Stomach (tissue), 8 donors: ENCODE measurements at regions not wholly inside any gene's neighbourhood (a gene's known extent, or its start where the extent isn't known, plus 50 kb on each side); places are given as distances from the start of the nearest gene placed in this dataset.

Experiments used
- DNase-seq, 2 donors: peaks; one replicate each; pipeline versions ENCODE4 v3.0.0 to v3.0.0-alpha.2; 2013 to 2019
- H3K27ac ChIP-seq, 5 donors: fragments of 200-600 bp in 4 of 5; sonication (generic) in 4 of 5; one replicate each; pipeline ENCODE4 v1.5.1; 2013 to 2019; ENCODE audit warnings: mild to moderate bottlenecking in 1 of 5, moderate library complexity in 1 of 5
- H3K27me3 ChIP-seq, 3 donors: fragments of 200-600 bp; sonication (generic); one replicate each; pipeline ENCODE4 v1.5.1; 2017 to 2019; ENCODE audit warnings: mixed run types in 1 of 3
- H3K36me3 ChIP-seq, 4 donors: fragments of 200-600 bp; sonication (generic); 1 replicate in 3 of 4; 2 replicates in 1 of 4; pipeline ENCODE4 v1.5.1; 2016 to 2019
- H3K4me1 ChIP-seq, 4 donors: fragments of 200-600 bp; sonication (generic); one replicate each; pipeline ENCODE4 v1.5.1; 2016 to 2019
- H3K4me3 ChIP-seq, 4 donors: fragments of 200-600 bp; sonication (generic) in 3 of 4; one replicate each; pipeline ENCODE4 v1.5.1; 2016 to 2019; ENCODE audit warnings: mild to moderate bottlenecking in 1 of 4
- H3K9me3 ChIP-seq, 4 donors: fragments of 200-600 bp; sonication (generic); one replicate each; pipeline ENCODE4 v1.5.1; 2016 to 2019
- EP300 ChIP-seq: sonication (generic); formaldehyde crosslinking; IDR thresholded peaks from one replicate; pipeline ENCODE4 v1.6.1; 2017; ENCODE audit warnings: antibody characterized with exemption
- POLR2A ChIP-seq, 4 donors: fragments of 450-650 bp; IDR thresholded peaks; one replicate each; pipeline ENCODE4 v1.6.1; 2016; ENCODE audit warnings: antibody characterized with exemption in 4 of 4, control low read depth in 2 of 4, mild to moderate bottlenecking in 1 of 4, moderate library complexity in 1 of 4
- POLR2AphosphoS5 ChIP-seq, 3 donors: sonication (generic); formaldehyde crosslinking; IDR thresholded peaks; one replicate each; pipeline ENCODE4 v1.6.1; 2016; ENCODE audit warnings: antibody characterized with exemption in 3 of 3
- WGBS, 5 donors: extraction: QIAGEN DNeasy Blood & Tissue Kit in 3 of 5; methylation state at CpG; one replicate each; pipeline versions ENCODE4 v1.1.5 to v1.1.7; 2013 to 2018; 5-methylcytosine and 5-hydroxymethylcytosine counted together
- intact Hi-C: fragments of 100-400 bp; cut with DNase I; formaldehyde crosslinking; loops from one replicate; pipeline ENCODE4 v1.15.1; 2023; ENCODE audit warnings: low total_unique reads
- TF ChIP-seq, protein P1 (sequence below), 7 experiments: fragments of 450-650 bp in 4 of 7; fragments of 200-600 bp in 3 of 7; sonication (generic) in 3 of 7; IDR thresholded peaks; one replicate each; pipeline ENCODE4 v1.5.1; 2016 to 2019; ENCODE audit warnings: antibody characterized with exemption in 7 of 7, control low read depth in 2 of 7, mild to moderate bottlenecking in 1 of 7
- donor health status: healthy with polysubstance abuse.
- donor health status: Bipolar disorder and iron deficiency.
- donor health status: healthy.

DNA sequence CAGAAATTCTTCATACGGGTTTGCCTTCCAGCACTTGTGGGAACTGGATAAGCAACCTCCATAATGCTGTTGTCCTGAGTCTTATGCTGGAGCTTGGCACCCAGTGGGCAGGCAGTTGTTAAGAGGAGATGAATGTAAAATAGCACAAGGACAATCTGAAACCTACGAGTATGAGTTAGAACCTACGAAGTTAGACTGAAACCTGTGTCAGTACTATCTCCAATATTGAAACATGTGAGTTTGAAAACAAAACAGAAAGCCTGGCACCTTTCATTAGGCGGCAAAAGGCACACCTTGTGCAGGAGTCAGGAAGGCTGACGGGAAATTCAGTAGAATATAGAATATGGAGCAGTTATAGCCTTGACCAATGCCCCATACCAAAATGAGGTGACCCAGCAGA lies 489.7 kb upstream of the RGS18 start:
- TF ChIP-seq POLR2AphosphoS5 (IDR thresholded peaks at IDR 0.05) = no peak
- no peak for TF ChIP-seq EP300
- TF ChIP-seq, protein P1, sequence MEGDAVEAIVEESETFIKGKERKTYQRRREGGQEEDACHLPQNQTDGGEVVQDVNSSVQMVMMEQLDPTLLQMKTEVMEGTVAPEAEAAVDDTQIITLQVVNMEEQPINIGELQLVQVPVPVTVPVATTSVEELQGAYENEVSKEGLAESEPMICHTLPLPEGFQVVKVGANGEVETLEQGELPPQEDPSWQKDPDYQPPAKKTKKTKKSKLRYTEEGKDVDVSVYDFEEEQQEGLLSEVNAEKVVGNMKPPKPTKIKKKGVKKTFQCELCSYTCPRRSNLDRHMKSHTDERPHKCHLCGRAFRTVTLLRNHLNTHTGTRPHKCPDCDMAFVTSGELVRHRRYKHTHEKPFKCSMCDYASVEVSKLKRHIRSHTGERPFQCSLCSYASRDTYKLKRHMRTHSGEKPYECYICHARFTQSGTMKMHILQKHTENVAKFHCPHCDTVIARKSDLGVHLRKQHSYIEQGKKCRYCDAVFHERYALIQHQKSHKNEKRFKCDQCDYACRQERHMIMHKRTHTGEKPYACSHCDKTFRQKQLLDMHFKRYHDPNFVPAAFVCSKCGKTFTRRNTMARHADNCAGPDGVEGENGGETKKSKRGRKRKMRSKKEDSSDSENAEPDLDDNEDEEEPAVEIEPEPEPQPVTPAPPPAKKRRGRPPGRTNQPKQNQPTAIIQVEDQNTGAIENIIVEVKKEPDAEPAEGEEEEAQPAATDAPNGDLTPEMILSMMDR (IDR thresholded peaks at IDR 0.05) = no peak
- TF ChIP-seq POLR2A (IDR thresholded peaks at IDR 0.05) = no peak
- no peaks in the 10 kb centered on the region for H3K4me1 ChIP-seq
- intact Hi-C loops = no loop called here
- H3K27ac ChIP-seq = no peak overlapping the region
- 81 to 90% (median 83%) methylated on average over 5 of the region's 5 CpGs for WGBS, 5 donors
- no peaks in the 10 kb centered on the region for H3K27me3 ChIP-seq
- H3K36me3 ChIP-seq = no peaks in the 10 kb centered on the region
- DNase-seq = no peak
- H3K9me3 ChIP-seq = no peaks in the 10 kb centered on the region
- no peak overlapping the region for H3K4me3 ChIP-seq

DNA sequence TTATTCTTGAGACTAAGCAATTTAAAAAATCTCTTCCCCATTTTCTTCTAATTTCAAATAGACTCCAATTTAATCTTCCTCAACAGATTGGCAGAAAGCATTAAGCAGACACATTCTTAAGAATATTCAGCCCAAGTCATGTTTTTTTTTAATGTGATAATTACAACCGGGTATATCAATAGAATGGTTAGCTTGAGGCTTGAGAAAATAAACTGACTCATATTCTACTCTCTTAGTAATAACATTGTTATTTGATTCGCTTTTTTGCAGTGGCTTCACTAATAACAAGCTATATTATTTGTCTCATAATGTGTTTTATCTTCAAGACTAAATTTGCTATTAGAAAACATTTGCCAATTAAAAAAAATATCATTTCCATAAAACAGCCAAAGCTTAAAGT lies 488.6 kb upstream of the RGS18 start:
- no peaks in the 10 kb centered on the region for H3K4me1 ChIP-seq
- DNase-seq = no peak
- no peak overlapping the region for H3K27ac ChIP-seq
- no peaks in the 10 kb centered on the region for H3K36me3 ChIP-seq
- H3K27me3 ChIP-seq = no peaks in the 10 kb centered on the region
- intact Hi-C loops = no loop called here
- no peaks in the 10 kb centered on the region for H3K9me3 ChIP-seq
- no peak for TF ChIP-seq POLR2A (IDR thresholded peaks at IDR 0.05)
- TF ChIP-seq POLR2AphosphoS5 (IDR thresholded peaks at IDR 0.05) = no peak
- TF ChIP-seq, protein P1 (IDR thresholded peaks at IDR 0.05) = no peak
- no peak for TF ChIP-seq EP300
- no peak overlapping the region for H3K4me3 ChIP-seq
- 64 to 77% (median 70%) methylated on average over 2 of the region's 2 CpGs for WGBS, 5 donors

DNA sequence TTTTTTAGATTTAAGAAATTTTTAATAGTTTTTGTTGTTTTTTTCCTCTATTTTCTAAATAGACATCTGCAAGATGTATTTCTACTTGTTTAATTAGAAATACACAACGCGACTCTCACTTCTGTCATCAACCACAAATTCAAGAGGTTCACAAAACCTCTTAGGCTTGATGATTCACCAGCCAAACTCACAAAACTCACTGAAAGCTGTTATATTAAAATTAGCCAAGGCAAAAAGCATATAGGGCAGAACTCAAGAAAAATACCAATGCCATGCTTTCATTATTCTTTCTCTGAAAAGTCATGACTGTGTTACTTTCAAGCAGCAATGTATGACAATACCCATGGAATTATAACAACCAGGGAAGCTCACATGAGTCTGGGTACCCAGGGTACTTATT lies 487.0 kb upstream of the RGS18 start:
- Histone ChIP-seq H3K27me3 (no peaks in the 10 kb centered on the region), H3K9me3 (no peaks in the 10 kb centered on the region), H3K4me1 (no peaks in the 10 kb centered on the region), H3K36me3 (no peaks in the 10 kb centered on the region), H3K27ac (no peak overlapping the region), H3K4me3 (no peak overlapping the region)
- DNase-seq = no peak
- TF ChIP-seq, protein P1 (IDR thresholded peaks at IDR 0.05) = no peak
- TF ChIP-seq POLR2AphosphoS5 (IDR thresholded peaks at IDR 0.05) (no peak), EP300 (no peak), POLR2A (IDR thresholded peaks at IDR 0.05) (no peak)
- intact Hi-C loops = no loop called here
- WGBS, 5 donors = 91 to 96% (median 94%) methylated on average over 2 of the region's 2 CpGs

DNA sequence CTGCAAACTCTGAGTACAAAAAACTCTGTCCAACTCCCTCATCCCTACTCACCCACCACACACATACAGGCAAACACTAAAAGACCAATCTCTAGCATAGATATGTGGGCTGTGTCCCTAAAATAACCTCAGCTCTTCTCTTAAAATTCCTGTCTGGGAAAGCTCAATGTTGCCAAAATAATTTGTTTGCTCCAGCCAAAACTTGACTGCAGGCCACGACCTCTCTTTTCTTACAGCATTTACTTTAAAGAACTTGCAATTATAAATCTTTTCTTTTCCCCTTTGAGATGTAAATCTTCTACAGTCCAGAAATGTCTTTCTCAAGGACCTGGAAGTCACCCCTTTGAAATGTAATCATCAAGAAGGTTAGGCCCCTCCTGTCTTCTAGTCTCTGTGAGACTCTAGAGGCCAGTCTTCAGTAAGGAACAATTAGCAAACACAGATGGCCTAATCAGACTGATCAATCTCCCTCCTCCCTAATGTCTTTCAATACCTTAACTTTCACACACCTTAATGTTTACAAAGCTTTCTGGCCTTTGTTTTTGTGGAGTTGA lies 483.6 kb upstream of the RGS18 start:
- Histone ChIP-seq H3K36me3 (no peaks in the 10 kb centered on the region), H3K4me3 (no peak overlapping the region), H3K4me1 (no peaks in the 10 kb centered on the region), H3K27me3 (no peaks in the 10 kb centered on the region), H3K27ac (no peak overlapping the region), H3K9me3 (no peaks in the 10 kb centered on the region)
- no peak for TF ChIP-seq POLR2A (IDR thresholded peaks at IDR 0.05)
- TF ChIP-seq, protein P1 (IDR thresholded peaks at IDR 0.05) = no peak
- TF ChIP-seq POLR2AphosphoS5 (IDR thresholded peaks at IDR 0.05) = no peak
- no peak for TF ChIP-seq EP300
- intact Hi-C loops = no loop called here
- DNase-seq = peak in 1 of 2 donors; percentile 77
- WGBS, 5 donors = 13 to 50% (median 38%) methylated on average over 1 of the region's 1 CpG
